H9 (cell line): ENCODE measurements at regions not wholly inside any gene's neighbourhood (a gene's known extent, or its start where the extent isn't known, plus 50 kb on each side); places are given as distances from the start of the nearest gene placed in this dataset.
"Not testable (repeated sequence)": the region's sequence is repeated elsewhere in the genome, so short reads cannot be mapped to it uniquely, and the experiment has no call there.

Experiments used
- DNase-seq: peaks from one replicate; pipeline ENCODE4 v3.0.0-alpha.2; 2017
- H2AFZ ChIP-seq: one replicate; pipeline ENCODE4 v1.6.1; 2013; ENCODE audit warnings: mild to moderate bottlenecking, low read length, control low read depth, moderate library complexity
- H2AK5ac ChIP-seq: 2 replicates; pipeline ENCODE4 v1.6.1; 2013; ENCODE audit warnings: low read length, control low read depth, mixed read lengths; ENCODE audit not compliant: insufficient read length
- H2BK120ac ChIP-seq: one replicate; pipeline ENCODE4 v1.6.1; 2013; ENCODE audit warnings: low read depth, mild to moderate bottlenecking, low read length, control low read depth, inconsistent platforms; ENCODE audit not compliant: poor library complexity, severe bottlenecking
- H2BK12ac ChIP-seq: 2 replicates; pipeline ENCODE4 v1.6.1; 2013; ENCODE audit warnings: low read length, control low read depth, mixed read lengths, low read depth; ENCODE audit not compliant: insufficient read length
- H2BK15ac ChIP-seq: 2 replicates; pipeline ENCODE4 v1.6.1; 2013; ENCODE audit warnings: low read depth, low read length, control low read depth
- H2BK20ac ChIP-seq: one replicate; pipeline ENCODE4 v1.6.1; 2013; ENCODE audit warnings: low read depth, mild to moderate bottlenecking, low read length, control low read depth, inconsistent platforms; ENCODE audit not compliant: poor library complexity, severe bottlenecking
- H2BK5ac ChIP-seq: 2 replicates; pipeline ENCODE4 v1.6.1; 2013; ENCODE audit warnings: low read length, control low read depth, mixed read lengths; ENCODE audit not compliant: insufficient read length
- H3K14ac ChIP-seq: 2 replicates; pipeline ENCODE4 v1.6.1; 2013; ENCODE audit warnings: low read length, control low read depth; ENCODE audit not compliant: insufficient read depth
- H3K18ac ChIP-seq: 2 replicates; pipeline ENCODE4 v1.6.1; 2013; ENCODE audit warnings: low read depth, mild to moderate bottlenecking, mixed read lengths, low read length, control low read depth; ENCODE audit not compliant: insufficient read length
- H3K23ac ChIP-seq: 2 replicates; pipeline ENCODE4 v1.6.1; 2013; ENCODE audit warnings: low read length, control low read depth, mixed read lengths, low read depth; ENCODE audit not compliant: insufficient read length
- H3K23me2 ChIP-seq: 2 replicates; pipeline ENCODE4 v1.6.1; 2013; ENCODE audit warnings: low read depth, mild to moderate bottlenecking, mixed read lengths, low read length, control low read depth; ENCODE audit not compliant: insufficient read length, poor library complexity, severe bottlenecking
- H3K27ac ChIP-seq: 2 replicates; pipeline ENCODE4 v1.5.1; 2013; ENCODE audit warnings: low read length, control low read depth, mixed read lengths, low read depth; ENCODE audit not compliant: insufficient read length
- H3K27me3 ChIP-seq: 2 replicates; pipeline ENCODE4 v1.6.1; 2013; ENCODE audit warnings: low read length, control low read depth, inconsistent platforms; ENCODE audit not compliant: insufficient read depth
- H3K4ac ChIP-seq: 2 replicates; pipeline ENCODE4 v1.6.1; 2013; ENCODE audit warnings: low read depth, mild to moderate bottlenecking, control low read depth, inconsistent platforms, low read length, moderate library complexity
- H3K4me1 ChIP-seq: 2 replicates; pipeline ENCODE4 v1.6.1; 2013; ENCODE audit warnings: low read length, control low read depth, inconsistent platforms; ENCODE audit not compliant: insufficient read depth
- H3K4me2 ChIP-seq: 2 replicates; pipeline ENCODE4 v1.6.1; 2013; ENCODE audit warnings: low read length, control low read depth, mixed read lengths; ENCODE audit not compliant: insufficient read length, insufficient read depth
- H3K56ac ChIP-seq: 2 replicates; pipeline ENCODE4 v1.6.1; 2013; ENCODE audit warnings: low read depth, mild to moderate bottlenecking, mixed read lengths, low read length, control low read depth; ENCODE audit not compliant: insufficient read length
- H3K79me1 ChIP-seq: 2 replicates; pipeline ENCODE4 v1.6.1; 2013; ENCODE audit warnings: low read depth, mild to moderate bottlenecking, moderate library complexity, low read length, control low read depth, inconsistent platforms; ENCODE audit not compliant: insufficient read depth, poor library complexity, severe bottlenecking
- H3K79me2 ChIP-seq: 2 replicates; pipeline ENCODE4 v1.6.1; 2013; ENCODE audit warnings: low read length, control low read depth, inconsistent platforms; ENCODE audit not compliant: insufficient read depth
- H3K9ac ChIP-seq: 2 replicates; pipeline ENCODE4 v1.6.1; 2013; ENCODE audit warnings: low read length, control low read depth, mixed read lengths; ENCODE audit not compliant: insufficient read length; ENCODE audit errors: extremely low read depth
- H3K9me3 ChIP-seq: one replicate; pipeline ENCODE4 v1.6.1; 2013; ENCODE audit warnings: low read depth, low read length, inconsistent platforms; ENCODE audit not compliant: control insufficient read depth
- H3T11ph ChIP-seq: one replicate; pipeline ENCODE4 v1.6.1; 2013; ENCODE audit warnings: mild to moderate bottlenecking, low read length, control low read depth, inconsistent platforms
- H4K20me1 ChIP-seq: one replicate; pipeline ENCODE4 v1.6.1; 2013; ENCODE audit not compliant: control insufficient read depth, insufficient read length, insufficient read depth
- H4K5ac ChIP-seq: 2 replicates; pipeline ENCODE4 v1.6.1; 2013; ENCODE audit warnings: low read depth, mild to moderate bottlenecking, mixed read lengths, low read length, control low read depth; ENCODE audit not compliant: insufficient read length
- H4K8ac ChIP-seq: replicated peaks from 2 replicates; pipeline ENCODE4 v1.6.1; 2013; ENCODE audit warnings: low read length, control low read depth, mixed read lengths, low read depth; ENCODE audit not compliant: insufficient read length
- H4K91ac ChIP-seq: 2 replicates; pipeline ENCODE4 v1.6.1; 2013; ENCODE audit warnings: low read depth, mild to moderate bottlenecking, moderate library complexity, mixed read lengths, low read length, control low read depth; ENCODE audit not compliant: insufficient read length
- H3K27ac Mint-ChIP-seq, 3 experiments: 2 replicates in 2 of 3; 3 replicates in 1 of 3; pipeline ENCODE4 v1.8.0; 2020 to 2021; ENCODE audit warnings: mixed read lengths in 3 of 3, mild to moderate bottlenecking in 1 of 3, moderate library complexity in 1 of 3
- H3K27me3 Mint-ChIP-seq: 2 replicates; pipeline ENCODE4 v1.8.0; 2021; ENCODE audit warnings: low read depth, mild to moderate bottlenecking, moderate library complexity, mixed read lengths
- H3K36me3 Mint-ChIP-seq, 3 experiments: 2 replicates in 2 of 3; 3 replicates in 1 of 3; pipeline ENCODE4 v1.8.0; 2020 to 2021; ENCODE audit warnings: low read depth in 3 of 3, mixed read lengths in 3 of 3; ENCODE audit not compliant: insufficient read depth in 1 of 3
- H3K4me1 Mint-ChIP-seq, 2 experiments: 2 replicates each; pipeline ENCODE4 v1.8.0; 2020; ENCODE audit warnings: mixed read lengths in 2 of 2
- H3K4me3 Mint-ChIP-seq, 2 experiments: 2 replicates in 1 of 2; 3 replicates in 1 of 2; pipeline ENCODE4 v1.8.0; 2020 to 2021; ENCODE audit warnings: mild to moderate bottlenecking in 2 of 2, mixed read lengths in 2 of 2, moderate library complexity in 1 of 2
- H3K9me3 Mint-ChIP-seq, 2 experiments: 2 replicates in 1 of 2; 3 replicates in 1 of 2; pipeline ENCODE4 v1.8.0; 2020; ENCODE audit warnings: mild to moderate bottlenecking in 2 of 2, mixed read lengths in 2 of 2, moderate library complexity in 1 of 2
- WGBS: extraction: QIAGEN DNeasy Blood & Tissue Kit; methylation state at CpG from one replicate; pipeline ENCODE4 v1.1.7; 2013; ENCODE audit warnings: missing lambda C conversion rate, low lambda C conversion rate, mixed read lengths; ENCODE audit not compliant: insufficient read length; ENCODE audit errors: extremely low coverage; 5-methylcytosine and 5-hydroxymethylcytosine counted together

DNA sequence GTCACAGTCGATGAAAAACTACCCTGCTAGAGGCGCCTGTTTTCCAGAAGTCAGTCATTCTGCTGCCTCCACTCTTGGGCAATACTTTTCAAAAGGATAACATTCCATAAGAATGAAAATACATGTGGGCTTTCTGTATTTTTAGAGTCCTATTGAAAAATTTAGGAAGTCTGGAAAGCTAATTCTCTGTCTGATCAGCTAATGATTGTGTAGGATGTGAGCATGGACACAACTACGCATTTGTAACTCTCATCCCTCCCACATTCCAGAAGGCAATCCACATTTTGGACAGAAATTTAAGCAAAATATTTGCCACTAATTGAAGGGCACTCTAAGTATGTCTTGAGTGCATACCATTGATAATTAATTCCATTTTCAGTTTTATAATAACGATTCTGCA is 63.5 kb upstream of the MXRA5 start:
- not testable (repeated sequence) for H3K4me1 ChIP-seq, H3K4me1 Mint-ChIP-seq, H3K23me2 ChIP-seq, H2BK5ac ChIP-seq, H3K79me1 ChIP-seq, DNase-seq, H2BK20ac ChIP-seq, H3T11ph ChIP-seq, H3K9me3 ChIP-seq, H2AK5ac ChIP-seq, H2AFZ ChIP-seq, H3K4me3 Mint-ChIP-seq, H2BK120ac ChIP-seq, H3K9me3 Mint-ChIP-seq, H3K23ac ChIP-seq, H3K56ac ChIP-seq, H4K20me1 ChIP-seq, H3K4me2 ChIP-seq, H3K14ac ChIP-seq, H2BK15ac ChIP-seq, H3K4ac ChIP-seq, H3K9ac ChIP-seq, H3K27ac ChIP-seq, H4K8ac ChIP-seq, H3K79me2 ChIP-seq, H3K27ac Mint-ChIP-seq, H4K5ac ChIP-seq, H3K27me3 Mint-ChIP-seq, H3K18ac ChIP-seq, H3K36me3 Mint-ChIP-seq, H2BK12ac ChIP-seq, H3K27me3 ChIP-seq, H4K91ac ChIP-seq
- no CpG with 5 or more reads among the region's 4 CpGs for WGBS
